ENCODE measurements at regions not wholly inside any gene's neighbourhood (a gene's known extent, or its start where the extent isn't known, plus 50 kb on each side); places are given as distances from the start of the nearest gene placed in this dataset.
"Not testable (repeated sequence)": the region's sequence is repeated elsewhere in the genome, so short reads cannot be mapped to it uniquely, and the experiment has no call there.

DNA sequence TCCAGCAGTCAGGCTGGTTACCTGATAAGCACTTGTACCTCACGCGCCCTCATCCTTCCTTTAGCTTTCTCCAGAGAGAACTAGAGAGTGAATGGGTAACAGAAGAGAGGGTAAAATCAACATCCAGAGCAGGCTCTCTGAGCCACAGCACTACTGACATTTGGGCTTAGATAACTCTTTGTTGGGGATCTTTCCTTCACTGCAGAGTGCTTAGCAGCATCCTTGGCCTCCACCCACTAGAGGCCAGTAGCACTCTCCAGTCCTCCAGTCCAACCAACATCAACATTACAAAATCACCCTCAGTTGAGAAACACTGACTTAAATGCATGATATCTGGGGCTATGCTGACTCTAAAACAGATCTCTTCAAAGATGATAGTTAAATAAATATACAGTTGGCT, 220.7 kb downstream of the TACR3 start:
- Mint-ChIP-seq H3K9me3 (peaks cover 4 to 7% of the 10 kb centered on the region in 2 donors), H3K27ac (no peak overlapping the region), H3K4me1 (ENCODE audit: low read depth in 2 of 2) (peaks cover 0 to 1% of the 10 kb centered on the region in 2 donors), H3K4me3 (no peak overlapping the region), H3K27me3 (no peaks in the 10 kb centered on the region), H3K36me3 (ENCODE audit: insufficient read depth) (no peaks in the 10 kb centered on the region)
- DNase-seq (no peak), ATAC-seq (replicated peaks) (no peak)

DNA sequence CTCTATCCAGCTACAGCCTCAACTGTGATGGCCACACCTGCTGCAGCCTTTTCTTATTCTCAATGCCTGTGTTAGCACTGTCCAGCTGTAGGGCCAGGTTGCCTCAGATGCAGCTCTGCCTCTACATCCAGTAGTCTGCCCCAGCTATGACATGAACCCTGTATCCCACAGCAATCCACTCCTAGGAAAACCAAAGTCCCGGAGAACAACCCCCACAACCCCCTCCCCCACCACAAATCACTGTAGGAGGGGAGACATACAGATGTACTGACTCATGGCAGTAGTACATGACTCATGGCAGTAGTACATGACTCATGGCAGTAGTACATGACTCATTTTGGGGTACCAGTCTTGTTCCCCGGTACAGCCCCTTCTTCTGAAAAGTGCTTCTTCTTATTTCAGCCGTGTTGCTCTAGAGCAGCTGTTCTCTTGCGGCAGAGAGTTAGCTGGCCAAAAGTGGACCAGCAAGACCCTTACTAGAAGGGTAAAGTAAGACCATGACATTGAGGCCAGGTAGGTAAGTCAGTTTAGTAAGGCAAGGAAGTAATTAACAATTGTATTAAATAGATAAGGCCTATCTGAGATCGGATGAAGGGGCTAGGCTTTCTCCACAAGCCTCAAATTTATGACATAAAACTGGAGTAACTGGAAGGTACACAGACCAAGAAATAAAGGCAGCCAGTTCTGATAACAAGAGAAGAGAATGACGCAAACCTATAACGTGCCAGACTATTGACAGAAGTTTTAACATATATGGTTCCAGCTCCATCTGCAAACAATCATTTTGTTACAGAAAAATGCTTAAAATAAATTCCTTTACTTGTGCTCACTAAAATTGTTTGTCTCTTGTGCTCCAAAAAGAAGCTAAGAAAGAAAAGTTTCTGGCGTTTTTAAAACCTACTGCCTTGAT, 221.4 kb downstream of the TACR3 start:
- no peak overlapping the region for H3K4me3 Mint-ChIP-seq
- H3K4me1 Mint-ChIP-seq (ENCODE audit: low read depth in 2 of 2), result peaks cover 0 to 1% of the 10 kb centered on the region in 2 donors
- H3K9me3 Mint-ChIP-seq, result peaks cover 4 to 7% of the 10 kb centered on the region in 2 donors
- no peak overlapping the region for H3K27ac Mint-ChIP-seq
- no peaks in the 10 kb centered on the region for H3K36me3 Mint-ChIP-seq (ENCODE audit: insufficient read depth)
- H3K27me3 Mint-ChIP-seq, result no peaks in the 10 kb centered on the region
- DNase-seq (no peak), ATAC-seq (replicated peaks) (no peak)

DNA sequence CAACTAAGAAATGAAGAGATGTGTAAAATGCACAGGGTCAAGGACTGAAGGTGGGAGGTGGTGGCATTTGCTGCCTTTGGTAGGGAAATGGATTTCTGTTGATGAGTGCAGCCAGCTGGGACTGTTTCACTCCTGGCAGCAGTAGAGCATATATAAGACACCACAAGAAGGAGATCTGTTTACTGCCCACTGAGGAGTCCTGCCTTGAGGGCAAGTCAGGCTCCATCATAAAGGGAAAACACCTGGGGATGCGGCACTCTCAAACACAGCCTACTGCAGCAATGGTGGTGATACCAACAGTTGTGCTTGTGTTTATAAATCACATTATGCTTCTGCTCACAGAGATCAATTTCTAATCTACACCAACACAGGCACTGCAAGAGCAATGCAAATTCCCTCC, 222.1 kb downstream of the TACR3 start:
- Mint-ChIP-seq H3K27me3 (no peaks in the 10 kb centered on the region), H3K36me3 (ENCODE audit: insufficient read depth) (no peaks in the 10 kb centered on the region), H3K4me3 (no peak overlapping the region), H3K27ac (no peak overlapping the region), H3K4me1 (ENCODE audit: low read depth in 2 of 2) (peaks cover 0 to 1% of the 10 kb centered on the region in 2 donors), H3K9me3 (peaks cover 4 to 7% of the 10 kb centered on the region in 2 donors)
- DNase-seq (no peak), ATAC-seq (replicated peaks) (no peak)

DNA sequence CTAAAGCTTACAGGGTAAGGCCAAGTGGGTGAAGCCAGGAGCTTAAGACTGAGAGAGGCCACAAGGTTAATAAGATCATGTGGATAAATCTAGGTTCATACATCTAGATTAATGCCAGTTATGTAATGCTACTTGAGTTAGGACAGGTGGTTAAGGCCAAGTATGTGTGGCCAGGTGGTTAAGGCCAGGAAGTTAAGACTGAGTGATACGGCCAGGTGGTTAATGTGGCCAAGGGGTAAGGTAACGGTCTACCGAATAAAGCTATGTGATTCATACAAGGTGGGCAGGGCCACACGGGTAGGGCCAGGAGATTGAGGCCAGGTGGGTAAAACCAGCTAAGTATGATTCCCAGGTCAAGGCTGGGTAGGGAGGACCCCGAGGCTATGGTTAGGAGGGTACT, 223.0 kb downstream of the TACR3 start:
- H3K9me3 Mint-ChIP-seq, result peaks cover 4 to 7% of the 10 kb centered on the region in 2 donors
- no peak overlapping the region for H3K27ac Mint-ChIP-seq
- H3K4me1 Mint-ChIP-seq (ENCODE audit: low read depth in 2 of 2), result peaks cover 0 to 1% of the 10 kb centered on the region in 2 donors
- no peaks in the 10 kb centered on the region for H3K36me3 Mint-ChIP-seq (ENCODE audit: insufficient read depth)
- no peak overlapping the region for H3K4me3 Mint-ChIP-seq
- ATAC-seq (replicated peaks) (no peak), DNase-seq (no peak)
- no peaks in the 10 kb centered on the region for H3K27me3 Mint-ChIP-seq

DNA sequence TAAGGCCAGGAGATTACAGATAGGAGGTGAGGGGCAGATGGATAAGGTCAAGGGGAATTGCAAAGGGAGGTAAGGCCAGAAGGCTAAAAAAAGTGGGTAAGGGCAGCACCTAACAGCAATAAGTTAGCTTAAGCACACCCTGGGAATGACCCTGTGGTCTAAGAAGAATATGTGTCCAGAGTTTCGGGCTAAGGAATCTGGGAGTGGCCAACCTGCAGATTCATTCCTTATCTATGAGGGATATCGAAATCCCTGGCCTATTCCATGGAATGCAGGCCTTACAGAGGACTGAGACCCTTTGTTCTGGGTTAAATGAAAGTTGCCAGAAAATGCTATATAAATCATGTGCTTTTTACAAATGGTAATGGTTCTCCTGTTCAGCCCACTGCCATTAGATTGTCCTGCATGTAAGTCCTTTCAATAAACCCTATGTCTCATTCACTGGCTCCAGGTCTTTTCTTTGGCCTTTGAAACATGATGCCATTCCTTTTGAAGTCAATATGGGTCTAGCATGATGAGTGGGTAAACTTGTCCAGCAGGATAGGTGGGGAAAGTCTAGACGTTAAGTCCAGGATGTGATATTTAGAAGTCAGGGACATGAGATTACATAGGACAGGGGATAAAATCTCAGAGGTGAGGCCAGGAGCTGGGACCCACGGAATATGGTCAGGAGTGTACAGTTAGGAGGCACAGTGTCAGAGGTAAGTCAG, 226.2 kb downstream of the TACR3 start:
- ATAC-seq (replicated peaks) (no peak), DNase-seq (no peak)
- Mint-ChIP-seq H3K27ac (no peak overlapping the region), H3K27me3 (no peaks in the 10 kb centered on the region), H3K4me1 (ENCODE audit: low read depth in 2 of 2) (peaks cover 0 to 1% of the 10 kb centered on the region in 2 donors), H3K9me3 (no peaks in the 10 kb centered on the region), H3K4me3 (no peak overlapping the region), H3K36me3 (ENCODE audit: insufficient read depth) (no peaks in the 10 kb centered on the region)

DNA sequence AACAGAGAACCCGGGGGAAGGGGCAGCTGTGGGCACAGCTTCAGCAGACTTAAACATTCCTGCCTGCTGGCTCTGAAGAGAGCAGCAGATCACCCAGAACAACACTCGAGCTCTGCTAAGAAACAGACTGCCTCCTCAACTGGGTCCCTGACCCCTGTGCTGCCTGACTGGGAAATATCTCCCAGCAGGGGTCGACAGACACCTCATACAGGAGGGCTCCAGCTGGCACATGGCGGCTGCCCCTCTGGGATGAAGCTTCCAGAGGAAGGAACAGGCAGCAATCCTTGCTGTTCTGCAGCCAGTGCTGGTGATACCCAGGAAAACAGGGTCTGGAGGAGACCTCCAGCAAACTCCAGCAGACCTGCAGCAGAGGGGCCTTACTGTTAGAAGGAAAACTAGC, 234.5 kb downstream of the TACR3 start:
- not testable (repeated sequence) for H3K36me3 Mint-ChIP-seq (ENCODE audit: insufficient read depth); H3K9me3 Mint-ChIP-seq; H3K4me1 Mint-ChIP-seq (ENCODE audit: low read depth in 2 of 2); DNase-seq; H3K4me3 Mint-ChIP-seq; ATAC-seq (replicated peaks); H3K27ac Mint-ChIP-seq; H3K27me3 Mint-ChIP-seq

DNA sequence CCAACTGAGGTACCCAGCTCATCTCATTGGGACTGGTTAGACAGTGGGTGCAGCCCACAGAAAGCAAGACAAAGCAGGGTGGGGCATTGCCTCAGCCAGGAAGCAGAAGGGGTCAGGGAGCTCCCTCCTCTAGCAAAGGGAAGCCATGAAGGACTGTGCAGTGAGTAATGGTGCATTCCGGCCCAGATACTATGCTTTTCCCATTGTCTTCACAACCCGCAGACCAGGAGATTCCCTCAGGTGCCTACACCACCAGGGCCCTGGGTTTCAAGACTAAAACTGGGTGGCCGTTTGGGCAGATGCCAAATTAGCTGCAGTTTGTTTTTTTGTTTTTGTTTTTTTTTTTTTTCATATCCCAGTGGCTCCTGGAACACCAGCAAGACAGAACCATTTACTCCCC, 235.3 kb downstream of the TACR3 start:
- DNase-seq, result no peak
- Mint-ChIP-seq H3K27me3 (no peaks in the 10 kb centered on the region), H3K9me3 (no peaks in the 10 kb centered on the region), H3K4me1 (ENCODE audit: low read depth in 2 of 2) (no peaks in the 10 kb centered on the region), H3K36me3 (ENCODE audit: insufficient read depth) (no peaks in the 10 kb centered on the region), H3K4me3 (no peak overlapping the region), H3K27ac (no peak overlapping the region)
- ATAC-seq (replicated peaks), result no peak

DNA sequence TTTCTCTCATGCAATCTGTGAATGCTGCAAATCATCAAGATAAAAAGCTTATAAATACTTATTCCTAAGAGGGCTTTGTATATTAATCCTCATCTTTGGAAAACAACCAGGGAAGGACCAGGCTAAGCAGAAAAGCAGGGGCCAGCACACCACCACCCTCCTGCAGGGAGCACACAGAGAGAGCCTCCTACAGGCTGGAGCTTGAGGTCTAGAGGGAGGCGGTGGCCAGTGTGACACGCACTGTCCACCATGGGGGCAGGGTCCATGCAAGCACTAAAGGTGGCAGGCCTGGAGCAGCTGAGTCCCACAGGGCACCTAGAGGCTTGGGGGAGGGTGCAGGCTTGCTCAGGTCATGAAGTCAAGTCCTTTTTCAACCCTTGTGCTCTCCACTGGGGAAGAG, 236.9 kb downstream of the TACR3 start:
- DNase-seq, result no peak
- no peaks in the 10 kb centered on the region for H3K9me3 Mint-ChIP-seq
- no peak for ATAC-seq (replicated peaks)
- no peaks in the 10 kb centered on the region for H3K36me3 Mint-ChIP-seq (ENCODE audit: insufficient read depth)
- no peak overlapping the region for H3K4me3 Mint-ChIP-seq
- no peaks in the 10 kb centered on the region for H3K4me1 Mint-ChIP-seq (ENCODE audit: low read depth in 2 of 2)
- no peak overlapping the region for H3K27ac Mint-ChIP-seq
- H3K27me3 Mint-ChIP-seq, result no peaks in the 10 kb centered on the region

DNA sequence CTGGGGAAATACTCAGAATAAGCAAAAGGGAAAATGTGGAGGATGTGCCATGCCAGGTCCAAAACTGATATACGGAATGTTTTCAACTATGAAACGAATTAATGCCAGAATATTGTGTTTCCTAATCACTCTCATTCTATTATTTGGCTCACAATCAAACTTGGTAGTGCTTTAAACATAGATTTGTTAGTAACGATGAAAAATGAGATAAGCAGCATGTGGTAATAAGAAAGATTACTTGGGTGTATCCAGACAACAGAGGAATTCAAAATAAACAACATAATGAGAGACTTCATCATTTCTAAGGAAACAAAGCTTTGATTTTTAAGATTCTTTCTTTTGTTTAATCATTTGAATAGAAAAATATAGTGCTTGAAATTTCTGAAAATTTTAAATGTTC, 237.3 kb downstream of the TACR3 start:
- Mint-ChIP-seq H3K36me3 (ENCODE audit: insufficient read depth) (no peaks in the 10 kb centered on the region), H3K4me1 (ENCODE audit: low read depth in 2 of 2) (no peaks in the 10 kb centered on the region), H3K9me3 (no peaks in the 10 kb centered on the region), H3K27ac (no peak overlapping the region), H3K4me3 (no peak overlapping the region), H3K27me3 (no peaks in the 10 kb centered on the region)
- no peak for DNase-seq
- no peak for ATAC-seq (replicated peaks)

DNA sequence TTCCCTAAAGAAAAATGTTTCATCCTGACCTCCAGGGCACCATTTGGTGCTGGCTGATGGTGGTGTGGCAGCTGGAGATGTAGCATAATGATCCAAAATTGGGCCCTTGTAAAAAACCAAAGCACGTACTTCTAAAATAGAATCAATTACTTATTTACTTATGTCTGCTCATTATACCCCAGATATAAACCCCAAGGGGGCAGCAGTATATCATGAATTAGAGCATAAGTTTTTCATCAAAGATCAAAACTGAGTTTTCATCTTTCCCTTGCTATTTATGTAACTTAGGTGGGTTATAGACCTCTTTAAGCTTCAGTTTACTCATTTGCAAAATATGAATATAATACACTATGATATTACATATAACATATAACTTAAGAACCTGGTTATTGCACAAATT, 241.1 kb downstream of the TACR3 start:
- no peaks in the 10 kb centered on the region for H3K4me1 Mint-ChIP-seq (ENCODE audit: low read depth in 2 of 2)
- no peak overlapping the region for H3K27ac Mint-ChIP-seq
- no peaks in the 10 kb centered on the region for H3K9me3 Mint-ChIP-seq
- no peaks in the 10 kb centered on the region for H3K36me3 Mint-ChIP-seq (ENCODE audit: insufficient read depth)
- ATAC-seq (replicated peaks), result no peak
- H3K4me3 Mint-ChIP-seq, result no peak overlapping the region
- no peak for DNase-seq
- no peaks in the 10 kb centered on the region for H3K27me3 Mint-ChIP-seq

DNA sequence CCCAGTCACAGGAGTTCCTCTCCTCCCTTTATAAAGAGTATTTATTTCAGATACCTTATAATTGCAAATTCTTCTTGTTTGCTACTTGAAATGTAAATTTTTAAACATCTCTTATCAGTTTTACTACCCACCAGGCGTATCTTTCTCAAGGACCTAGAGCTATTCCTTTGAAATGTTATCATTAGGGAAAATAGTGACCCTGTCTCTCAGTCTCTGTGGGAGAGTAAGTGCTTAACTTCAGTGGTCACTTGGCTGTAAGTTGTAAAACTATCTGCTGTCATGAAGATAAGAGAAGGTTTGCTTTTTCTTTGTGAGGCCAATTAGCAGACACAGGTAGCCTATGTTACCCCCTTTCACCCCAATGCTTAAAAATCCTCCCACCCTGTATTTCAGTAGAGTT, 241.6 kb downstream of the TACR3 start:
- no peak overlapping the region for H3K4me3 Mint-ChIP-seq
- ATAC-seq (replicated peaks) (no peak), DNase-seq (no peak)
- no peaks in the 10 kb centered on the region for H3K36me3 Mint-ChIP-seq (ENCODE audit: insufficient read depth)
- H3K27me3 Mint-ChIP-seq, result no peaks in the 10 kb centered on the region
- no peaks in the 10 kb centered on the region for H3K4me1 Mint-ChIP-seq (ENCODE audit: low read depth in 2 of 2)
- H3K9me3 Mint-ChIP-seq, result no peaks in the 10 kb centered on the region
- no peak overlapping the region for H3K27ac Mint-ChIP-seq

DNA sequence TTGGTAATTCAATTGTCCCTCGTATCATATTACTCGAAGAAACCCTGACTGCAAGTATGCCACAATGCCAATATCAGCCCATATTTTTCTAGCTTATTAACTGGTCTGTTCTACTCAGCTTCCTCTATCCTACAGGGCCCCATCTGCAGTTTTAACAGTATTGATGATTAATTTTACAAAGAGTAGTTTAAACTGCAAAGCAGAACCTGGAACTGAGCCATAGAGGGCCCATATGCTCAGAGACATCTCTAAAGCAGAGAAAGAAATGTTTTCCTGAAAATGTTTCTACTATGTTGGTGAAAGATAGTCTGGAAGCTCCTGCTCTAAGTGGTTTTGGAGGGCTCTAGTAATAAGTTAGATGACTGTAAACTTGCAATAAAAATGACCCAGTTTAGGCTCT, 259.4 kb upstream of the CENPE start:
- no peak overlapping the region for H3K27ac Mint-ChIP-seq
- DNase-seq (no peak), ATAC-seq (replicated peaks) (no peak)
- H3K27me3 Mint-ChIP-seq, result no peaks in the 10 kb centered on the region
- no peaks in the 10 kb centered on the region for H3K4me1 Mint-ChIP-seq (ENCODE audit: low read depth in 2 of 2)
- peaks cover 3 to 6% of the 10 kb centered on the region in 2 donors for H3K9me3 Mint-ChIP-seq
- no peak overlapping the region for H3K4me3 Mint-ChIP-seq
- H3K36me3 Mint-ChIP-seq (ENCODE audit: insufficient read depth), result no peaks in the 10 kb centered on the region

DNA sequence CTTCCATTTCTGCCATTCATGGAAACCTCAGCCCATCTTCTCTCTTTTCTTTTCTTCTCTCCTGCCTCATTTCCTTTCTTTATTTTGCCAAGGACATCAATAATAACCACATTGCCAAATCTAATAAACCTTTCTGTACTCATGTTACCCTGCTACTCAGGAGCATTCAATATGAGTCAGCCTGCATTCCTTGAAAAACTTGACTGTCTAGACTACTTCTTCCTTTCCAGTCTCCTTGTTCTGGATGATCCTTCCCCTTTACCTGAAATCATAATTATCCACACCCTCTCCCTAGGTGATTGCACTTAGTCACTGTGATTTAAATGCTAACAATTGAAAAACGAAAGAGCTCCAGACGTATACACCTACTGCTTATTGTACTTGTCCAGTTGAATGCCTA, 253.2 kb upstream of the CENPE start:
- H3K36me3 Mint-ChIP-seq (ENCODE audit: insufficient read depth), result no peaks in the 10 kb centered on the region
- ATAC-seq (replicated peaks) (no peak), DNase-seq (no peak)
- H3K27me3 Mint-ChIP-seq, result no peaks in the 10 kb centered on the region
- peaks cover 0 to 3% of the 10 kb centered on the region in 2 donors for H3K9me3 Mint-ChIP-seq
- no peaks in the 10 kb centered on the region for H3K4me1 Mint-ChIP-seq (ENCODE audit: low read depth in 2 of 2)
- H3K27ac Mint-ChIP-seq, result no peak overlapping the region
- H3K4me3 Mint-ChIP-seq, result no peak overlapping the region

DNA sequence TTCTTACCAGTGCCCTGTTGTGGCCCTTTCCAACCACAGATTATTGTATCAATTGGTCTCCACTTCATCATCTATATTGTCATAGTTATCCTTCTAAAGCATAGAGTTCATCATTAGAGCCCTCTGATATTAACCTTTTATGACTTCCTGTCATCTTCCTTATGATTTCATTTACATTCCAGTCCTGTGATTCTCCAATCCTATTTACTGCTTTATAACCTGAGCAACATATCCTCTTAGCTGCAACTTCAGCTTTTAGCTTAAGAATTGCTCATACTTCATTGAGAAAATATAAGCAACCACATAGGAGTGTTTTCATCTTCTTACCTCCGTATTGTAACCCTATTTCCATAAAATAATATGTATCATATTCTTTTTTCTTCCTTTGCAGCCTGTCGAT, 252.6 kb upstream of the CENPE start:
- Mint-ChIP-seq H3K9me3 (peaks cover 0 to 3% of the 10 kb centered on the region in 2 donors), H3K27me3 (no peaks in the 10 kb centered on the region), H3K27ac (no peak overlapping the region), H3K4me3 (no peak overlapping the region), H3K36me3 (ENCODE audit: insufficient read depth) (no peaks in the 10 kb centered on the region), H3K4me1 (ENCODE audit: low read depth in 2 of 2) (no peaks in the 10 kb centered on the region)
- DNase-seq, result no peak
- ATAC-seq (replicated peaks), result no peak
